ENCODE measurements at regions not wholly inside any gene's neighbourhood (a gene's known extent, or its start where the extent isn't known, plus 50 kb on each side); places are given as distances from the start of the nearest gene placed in this dataset.

- TF ChIP-seq POLR2A (IDR thresholded peaks at IDR 0.05; ENCODE audit: low read depth, low read length) (no peak), POLR2AphosphoS5 (IDR thresholded peaks at IDR 0.05; ENCODE audit: low read depth, low read length) (no peak)
Observed at GRCh38 chr6:120511712-120512111, 822.6 kb downstream of the TBC1D32 start.
